ENCODE measurements at regions not wholly inside any gene's neighbourhood (a gene's known extent, or its start where the extent isn't known, plus 50 kb on each side); places are given as distances from the start of the nearest gene placed in this dataset.

DNA sequence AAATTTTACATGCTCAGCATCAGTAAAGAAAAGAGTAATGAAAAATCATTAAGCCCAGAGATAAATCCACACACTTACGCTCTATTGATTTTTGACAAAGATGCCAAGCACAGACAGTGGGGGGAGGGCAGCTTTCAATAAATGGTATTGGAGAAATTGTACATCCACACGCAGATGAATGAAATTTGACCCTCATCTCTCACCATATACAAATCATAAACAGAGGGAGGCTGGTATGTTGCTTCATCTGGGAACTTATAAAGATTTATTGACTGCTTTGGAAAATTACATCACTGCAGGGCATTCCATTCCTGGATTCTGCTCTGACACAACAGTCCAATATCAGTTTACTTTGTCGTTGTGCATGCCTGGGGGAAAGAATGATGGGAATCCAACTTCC, 58.4 kb upstream of the XAGE1A start:
- DNase-seq (ENCODE audit: low read depth, low spot score) (no peak), ATAC-seq (no peak)
- H3K9me3 ChIP-seq (ENCODE audit: control insufficient read depth, insufficient read depth, low read depth, low read length): no peaks in the 10 kb centered on the region
- H3K36me3 ChIP-seq (ENCODE audit: control insufficient read depth, insufficient read depth, low read length): no peaks in the 10 kb centered on the region
- BruUV-seq (replicated peaks): no TSS peak
- H3K27me3 ChIP-seq (ENCODE audit: control insufficient read depth, insufficient read depth, low read length): no peaks in the 10 kb centered on the region
- intact Hi-C loops (cut with micrococcal nuclease; ENCODE audit: unreplicated experiment) (no loop called here), in situ Hi-C loops (cut with HindIII; ENCODE audit: low pct_unique_long_range_greater_than_20kb, low sequenced_read_pairs) (no loop called here)
- ChIA-PET CTCF (no interaction called here), POLR2A (no interaction called here)
- H3K4me1 ChIP-seq (ENCODE audit: control insufficient read depth, insufficient read depth, low read length): no peaks in the 10 kb centered on the region
- no peak overlapping the region for H3K27ac ChIP-seq (ENCODE audit: low read length)
- no peak for TF ChIP-seq TCF7L2 (IDR thresholded peaks at IDR 0.05; ENCODE audit: low read depth, low read length)
- no peak for TF ChIP-seq REST (IDR thresholded peaks at IDR 0.05; ENCODE audit: insufficient read depth in 1 of 2, low read depth in 2 of 2, low read length in 1 of 2)
- no peak for TF ChIP-seq POLR2AphosphoS5 (IDR thresholded peaks at IDR 0.05; ENCODE audit: low read depth, low read length)
- TF ChIP-seq, protein P1, sequence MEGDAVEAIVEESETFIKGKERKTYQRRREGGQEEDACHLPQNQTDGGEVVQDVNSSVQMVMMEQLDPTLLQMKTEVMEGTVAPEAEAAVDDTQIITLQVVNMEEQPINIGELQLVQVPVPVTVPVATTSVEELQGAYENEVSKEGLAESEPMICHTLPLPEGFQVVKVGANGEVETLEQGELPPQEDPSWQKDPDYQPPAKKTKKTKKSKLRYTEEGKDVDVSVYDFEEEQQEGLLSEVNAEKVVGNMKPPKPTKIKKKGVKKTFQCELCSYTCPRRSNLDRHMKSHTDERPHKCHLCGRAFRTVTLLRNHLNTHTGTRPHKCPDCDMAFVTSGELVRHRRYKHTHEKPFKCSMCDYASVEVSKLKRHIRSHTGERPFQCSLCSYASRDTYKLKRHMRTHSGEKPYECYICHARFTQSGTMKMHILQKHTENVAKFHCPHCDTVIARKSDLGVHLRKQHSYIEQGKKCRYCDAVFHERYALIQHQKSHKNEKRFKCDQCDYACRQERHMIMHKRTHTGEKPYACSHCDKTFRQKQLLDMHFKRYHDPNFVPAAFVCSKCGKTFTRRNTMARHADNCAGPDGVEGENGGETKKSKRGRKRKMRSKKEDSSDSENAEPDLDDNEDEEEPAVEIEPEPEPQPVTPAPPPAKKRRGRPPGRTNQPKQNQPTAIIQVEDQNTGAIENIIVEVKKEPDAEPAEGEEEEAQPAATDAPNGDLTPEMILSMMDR (IDR thresholded peaks at IDR 0.05): no peak
- no peak for TF ChIP-seq SIN3A (IDR thresholded peaks at IDR 0.05; ENCODE audit: borderline replicate concordance, insufficient read depth, low read depth, low read length)
- H3K4me3 ChIP-seq (ENCODE audit: low read depth in 2 of 2, low read length in 2 of 2): no peak overlapping the region

All from Panc1 (cell line).